NCI-H446 (cell line): ENCODE measurements at regions not wholly inside any gene's neighbourhood (a gene's known extent, or its start where the extent isn't known, plus 50 kb on each side); places are given as distances from the start of the nearest gene placed in this dataset.
"Not testable (repeated sequence)": the region's sequence is repeated elsewhere in the genome, so short reads cannot be mapped to it uniquely, and the experiment has no call there.

ENCODE experiments used
- DNase-seq, 2 experiments: peaks; one replicate each; lab custom pipeline; 2025; lab: John Stamatoyannopoulos, UW

- no peak for DNase-seq
These were observed 300.2 kb upstream of the ETAA1 start for GRCh38 chr2:67096886-67097285.

GRCh38 chr2:67103157-67103556, 294.0 kb upstream of the ETAA1 start:
- no peak for DNase-seq

GRCh38 chr2:67108231-67108630, 288.9 kb upstream of the ETAA1 start:
- DNase-seq, result no peak

GRCh38 chr2:67124531-67124930, 272.6 kb upstream of the ETAA1 start:
- DNase-seq, result no peak

- DNase-seq, result no peak
These were observed 266.4 kb upstream of the ETAA1 start for GRCh38 chr2:67130531-67131256.

- no peak for DNase-seq
These were observed 265.9 kb upstream of the ETAA1 start for GRCh38 chr2:67131257-67131609.

- DNase-seq, result not testable (repeated sequence)
These were observed 264.6 kb upstream of the ETAA1 start for GRCh38 chr2:67132441-67132940.

- peak in 1 of 2 experiments; percentile 34 for DNase-seq
These were observed 261.9 kb upstream of the ETAA1 start for GRCh38 chr2:67135208-67135607.

- no peak for DNase-seq
These were observed 259.4 kb upstream of the ETAA1 start for GRCh38 chr2:67137699-67138098.

- no peak for DNase-seq
These were observed 255.1 kb upstream of the ETAA1 start for GRCh38 chr2:67142071-67142470.

GRCh38 chr2:67142741-67143140, 254.4 kb upstream of the ETAA1 start:
- DNase-seq, result no peak

- no peak for DNase-seq
These were observed 251.3 kb upstream of the ETAA1 start for GRCh38 chr2:67145851-67146250.

- DNase-seq, result no peak
These were observed 240.3 kb upstream of the ETAA1 start for GRCh38 chr2:67156796-67157195.

GRCh38 chr2:67158718-67159117, 238.4 kb upstream of the ETAA1 start:
- no peak for DNase-seq

GRCh38 chr2:67159929-67160328, 237.2 kb upstream of the ETAA1 start:
- no peak for DNase-seq

GRCh38 chr2:67164771-67165522, 232.2 kb upstream of the ETAA1 start:
- no peak for DNase-seq

GRCh38 chr2:67165523-67165990, 231.6 kb upstream of the ETAA1 start:
- no peak for DNase-seq

GRCh38 chr2:67166511-67166910, 230.6 kb upstream of the ETAA1 start:
- DNase-seq, result not testable (repeated sequence)

GRCh38 chr2:67169417-67170140, 227.6 kb upstream of the ETAA1 start:
- DNase-seq, result no peak

- DNase-seq, result no peak
These were observed 217.6 kb upstream of the ETAA1 start for GRCh38 chr2:67179526-67179925.

GRCh38 chr2:67180841-67181240, 216.3 kb upstream of the ETAA1 start:
- no peak for DNase-seq

- no peak for DNase-seq
These were observed 214.2 kb upstream of the ETAA1 start for GRCh38 chr2:67182884-67183283.

GRCh38 chr2:67186326-67186725, 210.8 kb upstream of the ETAA1 start:
- DNase-seq, result no peak
